ENCODE measurements at regions not wholly inside any gene's neighbourhood (a gene's known extent, or its start where the extent isn't known, plus 50 kb on each side); places are given as distances from the start of the nearest gene placed in this dataset.

GRCh38 chr4:53809816-53810215 lies 218.5 kb upstream of the LNX1 start:
- DNase-seq: no peak

DNA sequence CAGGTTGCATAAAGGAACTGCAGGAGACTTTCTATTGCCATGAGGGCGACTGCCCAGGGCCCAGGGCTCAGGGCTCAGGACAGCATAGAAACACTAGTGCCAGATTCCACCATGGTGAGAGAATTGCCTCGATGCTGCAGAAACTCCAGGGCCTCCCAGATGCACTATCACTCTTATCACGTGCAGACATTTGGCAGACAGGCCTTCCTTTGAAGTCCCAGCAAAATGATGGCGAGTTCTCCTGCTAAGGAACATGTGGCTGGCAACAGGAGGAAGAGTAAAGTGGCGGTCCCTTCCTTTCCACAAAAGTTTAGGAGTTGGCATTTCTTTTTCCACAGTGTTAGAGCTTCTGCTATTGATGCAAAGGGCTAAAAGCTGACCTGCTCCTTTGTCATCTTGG lies 214.0 kb upstream of the LNX1 start:
- DNase-seq: no peak

DNA sequence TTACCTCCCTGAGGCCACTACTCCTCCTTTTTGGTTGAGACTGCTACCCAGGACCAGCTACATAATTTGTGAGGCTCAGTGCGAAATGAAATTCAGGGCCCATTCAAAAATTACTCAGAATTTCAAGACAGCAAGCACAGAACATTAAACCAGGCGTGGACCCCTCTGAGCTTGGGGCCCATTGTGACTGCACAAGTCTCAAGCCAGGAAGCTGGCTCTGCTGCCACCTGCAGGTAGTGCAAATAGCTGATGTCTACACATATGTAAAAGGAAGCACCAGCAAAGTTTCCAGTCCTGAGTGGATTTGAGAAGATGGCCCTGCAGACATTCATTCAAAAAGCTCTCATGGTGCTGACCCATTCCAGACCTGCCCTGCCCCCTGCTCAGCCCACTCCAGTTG lies 213.4 kb upstream of the LNX1 start:
- peak; percentile 56 for DNase-seq

DNA sequence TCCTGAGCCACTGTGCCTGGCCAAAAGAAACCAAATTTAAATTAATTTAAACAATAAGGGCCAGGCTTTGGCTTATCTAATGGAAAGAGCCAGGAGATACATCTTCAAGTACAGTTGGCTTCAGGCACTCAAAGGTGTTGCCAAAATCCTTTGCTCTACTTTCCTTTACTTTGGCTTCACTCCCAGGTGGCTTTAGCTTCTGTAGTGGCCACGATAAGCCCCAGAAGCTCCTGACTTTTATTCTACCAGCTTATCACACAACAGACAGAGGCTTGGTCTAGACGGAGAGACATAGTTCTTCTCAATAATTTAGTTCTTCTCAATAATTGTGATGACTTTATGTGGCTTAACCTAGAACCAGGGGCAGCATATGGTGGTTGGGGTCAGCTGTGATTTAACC lies 211.2 kb upstream of the LNX1 start:
- DNase-seq: no peak

DNA sequence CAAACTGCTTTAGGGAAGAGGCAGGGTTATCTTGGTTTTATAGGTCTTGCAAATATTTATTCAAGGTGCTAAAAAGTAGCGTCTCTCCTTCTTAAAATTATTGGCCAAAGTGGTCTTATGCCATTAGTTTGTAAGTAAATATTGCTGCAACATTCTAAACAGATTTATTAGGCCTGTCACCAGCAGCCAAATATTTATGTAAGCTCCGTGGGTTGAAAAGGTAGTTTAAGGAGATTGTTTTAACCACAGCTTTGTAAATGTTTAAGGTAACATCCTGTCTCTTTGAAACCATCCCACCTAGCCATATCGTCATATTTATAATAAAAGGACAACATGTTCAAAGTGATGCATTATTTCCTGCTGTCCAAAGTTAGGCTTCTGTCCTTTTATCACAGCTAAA lies 210.1 kb upstream of the LNX1 start:
- DNase-seq: no peak

DNA sequence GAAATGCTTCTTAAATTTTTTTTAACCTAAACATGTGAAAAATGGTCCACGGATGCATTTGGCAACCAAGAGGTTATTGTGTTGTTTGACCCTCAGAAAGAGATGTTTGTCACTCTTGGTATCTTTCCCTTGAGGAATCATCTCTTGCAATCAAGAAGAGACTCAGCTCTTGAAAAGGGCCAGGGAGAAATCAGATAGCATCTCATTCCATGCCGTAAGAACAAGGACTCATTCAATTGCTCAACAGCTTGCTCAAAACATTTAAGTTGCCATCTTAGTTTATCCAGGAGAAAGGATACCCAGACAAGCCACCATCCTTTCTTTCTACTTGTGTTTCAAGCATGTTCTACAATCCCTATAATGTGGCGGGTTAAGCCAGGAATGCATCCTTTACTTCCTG lies 209.5 kb upstream of the LNX1 start:
- DNase-seq: no peak

DNA sequence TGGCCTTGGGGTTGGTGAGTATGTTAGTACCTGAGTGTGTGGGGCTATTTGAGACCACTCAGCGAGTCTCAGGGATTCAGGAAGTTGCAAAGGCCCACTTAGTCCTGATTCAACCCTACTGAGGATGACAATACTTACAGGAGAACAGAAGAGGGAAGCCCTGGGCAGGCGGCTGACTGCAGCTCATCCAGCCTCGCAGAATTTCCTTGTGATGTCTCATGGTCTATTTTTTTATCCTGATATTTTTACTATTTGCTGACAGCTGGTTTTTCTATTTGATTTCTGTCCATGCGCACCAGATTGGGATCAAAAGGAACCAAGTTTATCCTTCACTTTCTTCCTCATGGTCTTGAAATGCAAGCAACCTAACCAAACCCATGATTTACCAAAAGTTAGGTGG lies 201.8 kb upstream of the LNX1 start:
- DNase-seq: no peak

DNA sequence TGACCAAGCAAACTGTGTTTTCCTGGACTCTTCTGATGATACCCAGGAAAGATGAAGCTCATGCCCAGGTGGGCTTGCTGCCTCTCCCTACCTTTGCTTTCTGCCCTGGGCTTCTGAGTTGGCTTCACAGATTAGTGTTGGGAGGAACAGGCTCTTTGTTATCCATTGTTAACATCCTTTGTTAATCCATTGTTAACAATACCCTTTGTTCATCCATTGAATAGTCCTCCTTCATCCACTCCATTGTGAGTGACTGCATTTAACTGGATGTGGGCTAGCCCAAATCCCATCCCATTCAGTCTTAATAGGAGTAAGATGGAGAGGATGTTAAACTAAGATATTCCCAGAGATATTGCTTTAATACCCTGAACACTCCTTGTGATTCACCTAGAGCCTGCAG lies 199.0 kb upstream of the LNX1 start:
- DNase-seq: no peak

DNA sequence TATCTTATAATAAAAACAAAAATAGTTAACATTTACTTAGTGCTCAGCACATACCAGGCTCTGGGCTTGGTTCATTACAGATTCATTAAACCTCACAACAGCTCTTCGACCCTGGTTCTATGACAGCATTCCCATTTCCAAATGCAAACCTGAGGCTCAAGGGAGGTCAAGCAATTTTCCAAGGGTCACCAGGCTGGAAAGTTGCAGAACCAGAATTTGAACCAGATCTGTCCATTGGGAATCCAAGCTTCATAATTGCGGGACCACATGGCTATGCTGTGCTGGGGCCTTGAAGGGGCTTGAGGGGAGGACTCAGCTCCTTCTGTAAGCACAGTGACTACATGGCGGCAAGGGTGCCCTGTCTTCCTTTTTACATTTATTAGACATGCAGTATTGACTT lies 197.3 kb upstream of the LNX1 start:
- DNase-seq: no peak

DNA sequence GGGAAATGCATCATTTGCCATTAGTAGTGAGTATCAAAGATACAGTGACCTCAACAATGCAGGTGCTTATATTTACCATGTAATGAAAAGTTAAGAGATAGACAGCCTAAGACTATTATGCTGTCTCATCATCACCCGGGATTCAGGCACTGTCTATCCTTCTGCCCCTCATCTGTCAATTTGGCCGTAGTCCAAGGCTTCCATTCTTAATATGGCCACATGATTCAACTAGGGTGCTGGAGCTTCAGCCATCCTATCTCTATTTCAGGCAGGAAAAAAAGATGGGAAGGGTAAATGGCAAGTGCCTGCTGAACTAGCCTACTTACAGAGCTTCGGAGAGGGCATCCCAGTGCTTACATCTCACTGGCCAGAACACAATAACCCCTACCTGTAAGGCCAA lies 196.7 kb upstream of the LNX1 start:
- no peak for DNase-seq

- DNase-seq: no peak
Observed at GRCh38 chr4:53786632-53787031, 195.3 kb upstream of the LNX1 start.

DNA sequence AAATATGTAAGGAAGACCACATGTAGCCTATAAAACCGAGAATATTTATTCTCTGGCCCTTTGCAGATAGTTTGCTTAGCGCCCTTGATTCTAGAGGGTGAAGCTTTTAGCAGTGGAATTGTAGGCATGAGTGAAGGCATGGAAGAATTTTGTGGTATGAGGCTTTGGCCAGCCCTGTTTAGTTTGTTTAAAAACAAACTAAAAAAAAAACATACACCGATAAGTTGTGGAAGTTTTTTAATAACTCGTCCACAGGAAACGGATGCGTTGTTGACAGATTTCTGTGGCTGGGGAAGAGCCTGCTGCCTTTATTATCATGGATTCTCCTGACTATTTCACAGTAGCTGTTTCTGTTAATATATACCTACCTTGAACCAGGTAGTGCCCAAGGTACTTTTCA lies 194.7 kb upstream of the LNX1 start:
- no peak for DNase-seq

DNA sequence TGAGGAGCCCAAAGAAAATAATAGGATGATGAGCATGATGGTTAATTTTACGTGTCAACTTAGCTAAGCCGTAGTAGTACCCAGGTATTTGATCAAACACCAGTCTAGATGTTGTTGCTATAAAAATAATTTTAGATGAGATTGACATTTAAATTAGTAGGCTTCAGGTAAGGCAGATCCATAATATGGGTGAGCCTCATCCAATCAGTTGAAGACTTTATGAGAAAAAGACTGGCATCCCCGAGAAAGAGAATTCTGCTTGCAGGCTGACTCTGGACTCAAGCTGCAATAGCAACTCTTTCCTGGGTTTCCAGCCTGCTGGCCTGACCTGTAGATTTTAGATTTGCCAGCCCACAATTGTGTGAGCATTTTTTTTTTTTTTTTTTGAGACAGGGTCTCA lies 192.8 kb upstream of the LNX1 start:
- no peak for DNase-seq

- no peak for DNase-seq
Observed at GRCh38 chr4:53783208-53783859, 192.0 kb upstream of the LNX1 start.

GRCh38 chr4:53782458-53782845 lies 191.2 kb upstream of the LNX1 start:
- DNase-seq: no peak

GRCh38 chr4:53781629-53782457 lies 190.6 kb upstream of the LNX1 start:
- no peak for DNase-seq

DNA sequence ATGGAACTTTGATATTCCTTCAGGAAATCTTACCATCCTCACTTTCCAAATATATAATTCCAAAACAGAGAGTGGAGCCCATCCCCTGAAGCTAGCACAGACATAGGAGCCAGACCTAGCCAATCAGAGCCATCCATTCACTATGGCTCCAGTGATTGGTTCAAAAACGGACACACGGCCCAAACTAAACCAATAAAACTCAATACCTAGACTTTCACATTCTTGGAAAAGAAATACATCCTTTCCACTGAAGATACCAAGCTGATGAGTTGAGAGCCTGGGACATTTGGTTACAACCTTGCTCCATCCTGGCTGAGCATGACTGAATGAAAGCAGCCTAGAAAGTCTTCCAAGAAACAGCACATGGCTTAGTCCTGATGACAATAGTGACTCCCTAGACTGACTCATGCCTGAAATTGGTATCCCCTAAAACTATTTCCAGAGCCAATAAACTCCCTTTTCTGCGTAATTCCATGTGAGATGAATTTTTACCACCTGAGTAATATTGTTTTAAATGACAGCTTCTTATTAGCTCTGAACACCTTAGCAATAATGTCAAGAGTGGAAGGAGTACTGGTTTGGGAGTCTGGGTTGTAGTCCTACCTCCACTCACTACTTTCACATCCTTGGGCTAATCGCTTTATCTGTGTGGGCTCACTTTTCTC lies 189.6 kb upstream of the LNX1 start:
- DNase-seq: no peak

DNA sequence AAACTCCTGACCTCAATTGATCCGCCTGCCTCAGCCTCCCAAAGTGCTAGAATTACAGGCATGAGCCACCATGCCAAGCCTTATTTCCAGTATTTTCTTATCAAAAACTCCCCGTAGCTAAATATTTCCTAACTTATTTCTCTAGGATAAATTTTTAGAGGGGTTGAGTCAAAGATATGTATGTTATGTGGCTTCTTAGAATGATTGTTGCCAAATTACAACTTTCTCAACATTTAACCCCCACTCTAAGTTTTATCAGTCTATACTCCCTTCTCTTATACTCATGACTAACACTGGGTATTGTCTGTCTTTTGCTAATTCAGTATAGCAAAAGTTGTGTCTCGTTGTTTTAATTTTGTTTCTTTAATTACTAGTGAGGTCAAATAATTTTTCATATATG lies 187.7 kb upstream of the LNX1 start:
- DNase-seq: no peak

GRCh38 chr4:53778155-53778554 lies 186.9 kb upstream of the LNX1 start:
- no peak for DNase-seq

- no peak for DNase-seq
Observed at GRCh38 chr4:53777244-53777984, 186.1 kb upstream of the LNX1 start.

GRCh38 chr4:53776141-53776540 lies 184.9 kb upstream of the LNX1 start:
- DNase-seq: no peak

DNA sequence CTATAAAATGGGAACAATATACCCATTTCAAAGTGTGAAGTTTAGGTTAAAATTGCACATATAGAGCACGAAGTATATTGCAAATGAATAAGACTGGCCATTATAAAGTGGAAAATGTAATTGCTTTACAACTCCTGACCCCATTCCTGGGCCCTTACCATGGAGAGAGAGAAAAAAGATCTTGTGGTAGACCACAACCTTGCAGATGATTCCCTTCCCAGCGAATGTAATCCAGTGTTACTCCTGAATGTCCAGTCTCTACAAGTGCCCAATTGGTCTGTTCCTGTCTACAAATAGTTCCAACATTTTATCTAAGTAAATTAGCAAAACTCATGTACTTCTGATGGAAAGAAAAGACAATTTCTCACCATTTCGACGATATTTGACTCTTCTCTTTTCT lies 184.1 kb upstream of the LNX1 start:
- DNase-seq: no peak

DNA sequence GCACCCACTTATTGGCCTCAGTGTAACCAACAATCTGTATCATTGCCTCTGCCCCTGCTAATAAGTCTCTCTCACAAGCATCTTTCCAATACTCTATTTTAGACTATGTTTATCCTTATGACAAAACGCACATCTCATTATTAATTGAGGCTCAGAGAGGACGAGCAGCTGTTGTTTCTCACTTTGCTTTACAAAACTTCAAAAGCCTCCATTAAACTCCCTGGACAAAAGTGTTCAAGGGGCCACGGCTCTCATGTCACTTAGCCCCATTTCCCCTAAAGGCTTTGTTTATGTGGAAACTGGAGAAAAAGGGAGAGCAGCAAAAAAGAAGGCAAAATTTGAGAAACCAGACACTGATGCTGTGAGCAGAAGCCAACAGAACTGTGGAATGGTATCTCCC lies 180.0 kb upstream of the LNX1 start:
- DNase-seq: no peak

GRCh38 chr4:53767482-53767881 lies 176.2 kb upstream of the LNX1 start:
- DNase-seq: no peak
